Kidney epithelial cell (primary cell): ENCODE measurements at regions not wholly inside any gene's neighbourhood (a gene's known extent, or its start where the extent isn't known, plus 50 kb on each side); places are given as distances from the start of the nearest gene placed in this dataset.

Experiments
- DNase-seq: peaks from one replicate; pipeline ENCODE4 v3.0.0-alpha.2; 2010; ENCODE audit warnings: low read depth
- H3K27me3 ChIP-seq: 2 replicates; pipeline ENCODE4 v1.6.0; 2011; ENCODE audit warnings: low read length; ENCODE audit not compliant: control insufficient read depth, insufficient read depth
- H3K36me3 ChIP-seq: 2 replicates; pipeline ENCODE4 v1.5.1; 2011; ENCODE audit warnings: low read length; ENCODE audit not compliant: control insufficient read depth, insufficient read depth
- H3K4me3 ChIP-seq: 2 replicates; pipeline ENCODE4 v1.5.1; 2011; ENCODE audit warnings: low read depth, mild to moderate bottlenecking, control low read depth, low read length
- CTCF ChIP-seq: IDR thresholded peaks from 2 replicates; pipeline ENCODE4 v1.5.1; 2011; ENCODE audit warnings: mild to moderate bottlenecking, moderate library complexity, low read length, control low read depth, inconsistent platforms; ENCODE audit not compliant: insufficient read depth, poor library complexity, severe bottlenecking

DNA sequence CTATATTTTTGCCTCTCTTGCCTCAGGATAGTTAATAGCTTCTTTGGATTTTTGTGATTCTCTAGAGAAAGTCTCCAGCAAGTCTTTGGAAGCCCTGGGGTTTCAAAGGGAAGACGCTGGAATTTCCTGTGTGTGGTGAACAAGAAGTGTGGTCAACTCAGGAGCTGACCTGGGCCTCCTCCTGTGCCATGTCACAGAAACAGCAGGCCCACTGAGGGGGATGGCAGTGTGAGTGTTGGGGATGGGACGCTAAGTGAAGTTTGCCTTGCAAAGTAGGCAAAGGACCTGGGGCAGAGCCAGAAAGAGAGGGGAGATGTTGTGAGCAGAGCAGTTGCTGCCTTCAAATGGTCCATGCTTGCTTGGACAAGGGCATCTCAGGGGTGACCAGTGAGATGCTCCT lies 226.3 kb downstream of the DMRT2 start:
- Histone ChIP-seq H3K36me3 (no peaks in the 10 kb centered on the region), H3K4me3 (no peak overlapping the region), H3K27me3 (no peaks in the 10 kb centered on the region)
- no peak for TF ChIP-seq CTCF
- no peak for DNase-seq

GRCh38 chr9:1284727-1285126 lies 234.6 kb downstream of the DMRT2 start:
- Histone ChIP-seq H3K36me3 (no peaks in the 10 kb centered on the region), H3K27me3 (no peaks in the 10 kb centered on the region), H3K4me3 (no peak overlapping the region)
- no peak for DNase-seq
- TF ChIP-seq CTCF: no peak

- H3K36me3 ChIP-seq: no peaks in the 10 kb centered on the region
- TF ChIP-seq CTCF: no peak
- no peaks in the 10 kb centered on the region for H3K27me3 ChIP-seq
- H3K4me3 ChIP-seq: no peak overlapping the region
- no peak for DNase-seq
Measured at GRCh38 chr9:1285526-1285925, 235.4 kb downstream of the DMRT2 start.

GRCh38 chr9:1292384-1292783 lies 242.2 kb downstream of the DMRT2 start:
- TF ChIP-seq CTCF: no peak
- no peak for DNase-seq
- no peak overlapping the region for H3K4me3 ChIP-seq
- no peaks in the 10 kb centered on the region for H3K27me3 ChIP-seq
- no peaks in the 10 kb centered on the region for H3K36me3 ChIP-seq

DNA sequence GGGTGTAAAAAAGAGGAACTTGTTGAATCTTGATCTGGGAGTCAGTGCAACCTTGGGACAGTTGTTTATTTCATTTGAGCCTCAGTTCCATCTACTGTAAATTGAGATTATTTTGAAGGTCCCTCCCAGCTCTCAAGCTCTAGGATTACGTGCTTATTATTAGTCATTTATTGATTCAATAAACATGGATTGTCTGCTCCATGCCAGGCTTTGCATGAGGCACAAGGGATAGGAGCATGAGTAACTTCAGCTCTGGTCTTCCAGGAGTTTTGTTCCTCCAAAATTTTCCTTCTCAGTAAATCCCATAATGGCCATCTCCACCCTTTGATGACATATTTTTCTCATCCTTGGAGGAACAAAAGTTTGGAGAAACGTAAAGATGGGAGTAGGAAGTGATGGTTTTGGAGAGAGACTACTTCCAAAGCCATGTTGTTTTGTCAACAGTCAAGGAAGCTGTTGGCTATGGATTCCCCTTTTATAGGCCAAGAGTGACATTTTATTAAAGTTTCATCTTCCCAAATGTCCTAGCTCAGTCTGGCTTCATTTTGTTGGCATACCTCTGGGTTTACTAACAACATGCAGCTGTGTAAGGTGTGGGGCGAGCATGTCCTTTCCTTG lies 244.6 kb downstream of the DMRT2 start:
- no peak for DNase-seq
- Histone ChIP-seq H3K4me3 (no peak overlapping the region), H3K27me3 (no peaks in the 10 kb centered on the region), H3K36me3 (no peaks in the 10 kb centered on the region)
- no peak for TF ChIP-seq CTCF

- no peak for TF ChIP-seq CTCF
- no peak overlapping the region for H3K4me3 ChIP-seq
- DNase-seq: no peak
- H3K36me3 ChIP-seq: no peaks in the 10 kb centered on the region
- no peaks in the 10 kb centered on the region for H3K27me3 ChIP-seq
Measured at GRCh38 chr9:1296331-1296730, 246.2 kb downstream of the DMRT2 start.
